ENCODE measurements at regions not wholly inside any gene's neighbourhood (a gene's known extent, or its start where the extent isn't known, plus 50 kb on each side); places are given as distances from the start of the nearest gene placed in this dataset.

GRCh38 chr3:24936574-24936973 lies 441.9 kb upstream of the THRB start:
- TF ChIP-seq CTCF (IDR thresholded peaks at IDR 0.05; ENCODE audit: low read length) (no peak), EZH2phosphoT487 (IDR thresholded peaks at IDR 0.05; ENCODE audit: low read length) (no peak)
